Neutrophil (primary cell): ENCODE measurements at regions not wholly inside any gene's neighbourhood (a gene's known extent, or its start where the extent isn't known, plus 50 kb on each side); places are given as distances from the start of the nearest gene placed in this dataset.

Source experiments
- H3K27ac ChIP-seq: fragments of 200-600 bp; sonication (generic); 2 replicates; pipeline ENCODE4 v1.5.1; 2016; ENCODE audit warnings: mild to moderate bottlenecking, moderate library complexity
- H3K27me3 ChIP-seq: fragments of 200-600 bp; sonication (generic); 2 replicates; pipeline ENCODE4 v1.6.0; 2016; ENCODE audit warnings: mild to moderate bottlenecking
- H3K36me3 ChIP-seq: fragments of 200-600 bp; sonication (generic); 2 replicates; pipeline ENCODE4 v1.5.1; 2017
- H3K4me1 ChIP-seq, 2 experiments: fragments of 200-600 bp in 1 of 2; sonication (generic) in 1 of 2; 1 replicate in 1 of 2; 2 replicates in 1 of 2; pipeline versions ENCODE4 v1.5.1 to v1.6.1; 2013 to 2016; ENCODE audit warnings: low read depth in 1 of 2, low read length in 1 of 2, mild to moderate bottlenecking in 1 of 2, moderate library complexity in 1 of 2; ENCODE audit not compliant: control insufficient read depth in 1 of 2, insufficient read depth in 1 of 2
- H3K4me3 ChIP-seq, 2 experiments: fragments of 200-600 bp in 1 of 2; sonication (generic) in 1 of 2; 1 replicate in 1 of 2; 2 replicates in 1 of 2; pipeline ENCODE4 v1.5.1; 2013 to 2016; ENCODE audit warnings: low read depth in 1 of 2, low read length in 1 of 2, mild to moderate bottlenecking in 1 of 2, moderate library complexity in 1 of 2
- H3K9me3 ChIP-seq: fragments of 200-600 bp; sonication (generic); 2 replicates; pipeline ENCODE4 v1.5.1; 2016
- CTCF ChIP-seq: fragments of 200-600 bp; sonication (generic); IDR thresholded peaks from 2 replicates; pipeline ENCODE4 v1.5.1; 2016; ENCODE audit warnings: antibody characterized with exemption

DNA sequence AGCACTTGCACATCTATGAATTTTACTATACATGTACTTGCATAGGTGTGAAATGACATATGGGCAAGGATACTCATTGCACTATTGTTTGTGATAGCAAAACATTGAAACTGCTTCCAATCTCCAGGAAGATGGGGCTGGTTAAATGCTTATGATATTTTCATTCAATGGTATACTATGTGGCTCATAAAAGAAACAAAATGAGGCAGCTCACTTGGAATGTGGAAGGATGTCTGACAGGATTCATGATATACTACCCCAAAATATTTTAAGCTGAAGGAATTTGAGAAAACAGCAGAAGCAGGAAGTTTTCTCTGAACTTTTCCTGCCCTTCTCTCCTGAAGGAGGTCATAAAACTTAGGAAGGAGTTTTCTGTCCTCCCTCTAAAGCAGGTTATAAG lies 99.6 kb upstream of the CAST start:
- no peaks in the 10 kb centered on the region for H3K4me1 ChIP-seq
- H3K27me3 ChIP-seq, result peaks cover 21% of the 10 kb centered on the region
- H3K9me3 ChIP-seq, result no peaks in the 10 kb centered on the region
- H3K27ac ChIP-seq, result no peak overlapping the region
- no peak for TF ChIP-seq CTCF
- H3K36me3 ChIP-seq, result no peaks in the 10 kb centered on the region
- no peak overlapping the region for H3K4me3 ChIP-seq

- H3K36me3 ChIP-seq, result no peaks in the 10 kb centered on the region
- no peak overlapping the region for H3K27ac ChIP-seq
- no peak overlapping the region for H3K4me3 ChIP-seq
- H3K4me1 ChIP-seq, result no peaks in the 10 kb centered on the region
- peaks cover 30% of the 10 kb centered on the region for H3K27me3 ChIP-seq
- no peaks in the 10 kb centered on the region for H3K9me3 ChIP-seq
- TF ChIP-seq CTCF, result no peak
Observed at GRCh38 chr5:96563816-96564215, 98.4 kb upstream of the CAST start.

GRCh38 chr5:96565582-96566265 lies 96.5 kb upstream of the CAST start:
- TF ChIP-seq CTCF, result no peak
- no peak overlapping the region for H3K4me3 ChIP-seq
- H3K9me3 ChIP-seq, result no peaks in the 10 kb centered on the region
- H3K27ac ChIP-seq, result no peak overlapping the region
- H3K27me3 ChIP-seq, result peaks cover 49% of the 10 kb centered on the region
- no peaks in the 10 kb centered on the region for H3K4me1 ChIP-seq
- no peaks in the 10 kb centered on the region for H3K36me3 ChIP-seq

DNA sequence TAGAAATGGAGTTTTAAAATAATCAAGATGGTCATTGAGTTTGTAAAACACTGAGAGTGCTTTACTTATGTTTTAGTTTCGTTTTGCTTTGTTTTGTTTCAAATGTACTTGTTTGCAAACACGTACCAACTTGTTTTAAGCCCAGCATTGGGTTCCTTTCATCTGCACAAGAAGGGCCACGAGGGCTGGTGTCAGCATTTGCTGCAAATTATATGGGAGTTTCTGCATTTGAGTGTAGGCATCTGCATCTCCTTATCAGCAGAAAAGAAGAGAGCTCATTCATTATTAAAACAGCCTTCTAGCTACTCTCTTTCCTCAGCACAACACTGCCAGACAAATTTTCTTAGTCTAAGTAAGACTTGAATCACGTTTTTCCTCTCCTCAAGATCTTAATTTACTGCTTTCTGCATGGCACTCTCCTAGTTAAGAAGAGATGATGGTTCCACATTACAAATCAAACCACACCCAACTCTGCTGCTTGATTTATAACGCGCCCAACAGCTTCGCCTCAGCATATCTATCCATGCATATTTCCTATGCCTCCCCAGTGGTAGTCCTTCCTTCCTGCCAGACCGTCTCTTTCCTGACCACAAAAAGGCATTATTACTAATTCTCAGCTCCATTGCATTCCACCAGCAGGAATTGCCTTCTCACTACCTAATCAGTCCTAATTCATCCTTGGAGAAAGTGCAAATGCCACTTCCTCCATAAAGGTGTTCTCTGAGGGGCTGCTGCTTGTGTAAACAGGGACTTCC lies 95.2 kb upstream of the CAST start:
- Histone ChIP-seq H3K27ac (no peak overlapping the region), H3K4me3 (no peak overlapping the region), H3K36me3 (no peaks in the 10 kb centered on the region), H3K4me1 (no peaks in the 10 kb centered on the region), H3K27me3 (peaks cover 61% of the 10 kb centered on the region), H3K9me3 (no peaks in the 10 kb centered on the region)
- no peak for TF ChIP-seq CTCF

GRCh38 chr5:96569332-96569731 lies 92.8 kb upstream of the CAST start:
- Histone ChIP-seq H3K4me3 (no peak overlapping the region), H3K27me3 (peaks cover 61% of the 10 kb centered on the region), H3K4me1 (no peaks in the 10 kb centered on the region), H3K27ac (no peak overlapping the region), H3K9me3 (no peaks in the 10 kb centered on the region), H3K36me3 (no peaks in the 10 kb centered on the region)
- TF ChIP-seq CTCF, result no peak
